H54 (cell line): ENCODE measurements at regions not wholly inside any gene's neighbourhood (a gene's known extent, or its start where the extent isn't known, plus 50 kb on each side); places are given as distances from the start of the nearest gene placed in this dataset.

Source experiments
- DNase-seq: peaks from one replicate; pipeline ENCODE4 v3.0.0; 2011; ENCODE audit warnings: low spot score, mixed read lengths; ENCODE audit not compliant: insufficient read length
- FAIRE-seq: peaks from 3 replicates; lab custom pipeline; 2011; peaks lifted over from hg19 to GRCh38; lab: Jason Lieb, UNC
- POLR2A ChIP-seq: IDR thresholded peaks from 2 replicates; pipeline ENCODE4 v1.6.1; 2011; ENCODE audit warnings: low read depth, mild to moderate bottlenecking, low read length

DNA sequence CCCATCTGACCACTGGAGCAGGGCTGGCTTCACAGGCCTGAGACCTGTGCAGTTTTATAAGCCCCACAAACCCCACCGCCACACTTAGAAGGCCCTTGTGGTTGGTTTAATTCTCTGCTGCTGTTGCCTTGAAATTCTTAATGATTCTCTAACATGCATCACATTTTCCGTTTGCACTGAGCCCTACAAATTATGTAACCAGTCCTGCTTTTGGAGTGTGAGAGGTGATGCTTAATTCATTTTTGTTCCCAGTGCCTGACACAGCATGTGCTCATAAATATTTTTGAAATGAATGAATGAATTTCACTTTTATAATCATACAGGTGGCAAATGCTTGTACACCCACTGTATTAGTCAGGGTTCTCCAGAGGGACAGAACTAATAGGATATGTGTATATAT is 52.8 kb upstream of the PLXNC1 start:
- DNase-seq (no peak), FAIRE-seq (no peak)

DNA sequence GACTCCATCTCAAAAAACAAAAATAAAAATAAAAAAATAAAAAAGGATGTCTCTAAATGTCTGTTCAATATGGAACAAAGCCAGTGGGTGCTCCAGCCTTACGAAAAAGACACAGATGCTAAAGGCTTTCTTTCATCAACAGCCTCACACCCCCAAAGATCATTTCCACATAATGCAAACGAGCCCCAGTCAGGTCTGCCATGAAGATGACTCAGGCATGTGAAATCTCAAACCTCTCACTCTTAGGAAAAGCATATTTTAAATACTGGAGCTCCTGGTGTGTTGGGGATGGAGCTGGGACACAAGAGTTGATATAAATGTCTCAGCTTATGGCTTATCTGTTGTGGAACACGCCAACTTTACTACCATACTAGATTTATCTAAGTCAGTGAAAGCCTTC is 49.9 kb upstream of the PLXNC1 start:
- peak; percentile 38 for DNase-seq
- FAIRE-seq, result no peak

More for the DNA sequence above, 52.8 kb upstream of the PLXNC1 start:
- TF ChIP-seq POLR2A, result no peak

More for the DNA sequence above, 49.9 kb upstream of the PLXNC1 start:
- no peak for TF ChIP-seq POLR2A
